NCI-H1048 (cell line): ENCODE measurements at regions not wholly inside any gene's neighbourhood (a gene's known extent, or its start where the extent isn't known, plus 50 kb on each side); places are given as distances from the start of the nearest gene placed in this dataset.

Experiments
- DNase-seq: peaks from one replicate; lab custom pipeline; 2025; lab: John Stamatoyannopoulos, UW

DNA sequence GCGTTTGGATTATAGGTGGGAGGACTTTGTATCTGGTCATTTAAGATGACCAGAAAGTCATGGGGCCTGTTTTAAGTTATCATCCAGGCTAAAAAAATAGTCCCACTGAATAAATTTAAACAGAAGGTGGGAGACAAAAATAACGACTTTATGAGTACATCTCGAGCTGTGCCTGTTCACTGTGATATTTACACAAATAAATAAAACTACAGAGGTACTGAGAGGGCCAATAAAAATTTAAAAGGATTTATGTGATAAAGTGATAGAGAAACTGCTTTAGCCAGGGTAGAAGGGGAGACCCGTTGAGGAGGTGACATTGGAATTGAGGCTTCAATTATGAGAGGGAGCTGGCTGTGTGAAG, 53.4 kb upstream of the PMEPA1 start:
- no peak for DNase-seq

- DNase-seq: no peak
These were observed 52.9 kb upstream of the PMEPA1 start for GRCh38 chr20:57762531-57763234.

- DNase-seq: no peak
These were observed 51.6 kb upstream of the PMEPA1 start for GRCh38 chr20:57761413-57761734.

DNA sequence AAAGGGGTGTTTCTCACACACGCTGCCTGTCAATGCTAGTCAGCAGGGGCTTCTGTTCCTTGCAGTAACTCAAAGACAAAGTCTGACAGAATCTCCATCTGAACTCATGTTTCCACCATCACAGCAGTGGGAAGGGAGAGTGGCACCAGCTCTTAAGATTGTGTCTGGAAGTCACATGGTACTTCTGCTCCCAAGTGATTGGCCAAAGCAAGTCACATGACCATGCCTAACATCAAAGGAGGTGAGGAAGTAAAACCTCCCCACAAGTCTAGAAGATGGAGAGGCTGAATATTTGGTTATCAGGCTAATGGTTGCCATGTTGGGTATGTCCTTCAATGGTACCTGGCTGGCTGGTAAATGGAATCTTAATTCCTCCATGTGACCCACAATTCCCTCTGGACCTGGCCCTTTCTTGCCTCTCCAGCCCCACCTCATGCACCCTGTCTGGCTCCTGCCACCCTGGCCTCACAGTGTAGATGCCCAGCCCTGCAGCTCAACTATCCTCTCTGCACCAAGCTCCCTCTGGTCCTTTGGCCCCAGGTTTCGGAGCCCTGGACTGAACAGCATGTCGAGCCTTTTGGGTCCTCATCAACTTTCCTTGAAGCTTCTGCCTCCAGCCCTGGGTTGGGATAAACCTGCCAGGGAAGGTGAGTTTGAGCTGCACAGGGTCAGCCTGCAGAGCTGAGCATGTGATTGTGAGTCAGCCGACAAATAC, 51.0 kb upstream of the PMEPA1 start:
- DNase-seq: no peak

- DNase-seq: no peak
These were observed 49.9 kb upstream of the PMEPA1 start for GRCh38 chr20:57759724-57760123.
